ENCODE measurements at regions not wholly inside any gene's neighbourhood (a gene's known extent, or its start where the extent isn't known, plus 50 kb on each side); places are given as distances from the start of the nearest gene placed in this dataset.

- in situ Hi-C loops (cut with MboI; ENCODE audit: low pct_ligation_motif_present in 1 of 4, low pct_unique_long_range_greater_than_20kb in 1 of 4, low sequenced_read_pairs in 3 of 4): no loop called here
- 50% methylated on average over 1 of the region's 1 CpG; no CpG with 5 or more reads in 1 of the 2 donors for WGBS, 2 donors (ENCODE audit: low coverage in 1 of 2)
- no peak for TF ChIP-seq CTCF (IDR thresholded peaks at IDR 0.05)
- no peak for TF ChIP-seq POLR2A (IDR thresholded peaks at IDR 0.05)
- no peak for TF ChIP-seq EP300 (IDR thresholded peaks at IDR 0.05; ENCODE audit: low read depth)
- TF ChIP-seq POLR2AphosphoS5 (IDR thresholded peaks at IDR 0.05): no peak
These were observed 117.4 kb downstream of the DMRTA2 start for GRCh38 chr1:50305808-50306207.

GRCh38 chr1:50300297-50300696 is 122.9 kb downstream of the DMRTA2 start:
- intact Hi-C loops (cut with DNase I; ENCODE audit: low total_unique reads): no loop called here
- Histone ChIP-seq H3K4me3 (no peak overlapping the region), H3K27ac (no peak overlapping the region), H3K9me3 (no peaks in the 10 kb centered on the region), H3K27me3 (no peaks in the 10 kb centered on the region), H3K36me3 (no peaks in the 10 kb centered on the region), H3K4me1 (no peaks in the 10 kb centered on the region)
- WGBS, 2 donors (ENCODE audit: low coverage in 1 of 2): 70 to 75% methylated on average over 3 to 4 of the region's 4 CpGs
- no peak for DNase-seq
- in situ Hi-C loops (cut with MboI; ENCODE audit: low pct_ligation_motif_present in 1 of 4, low pct_unique_long_range_greater_than_20kb in 1 of 4, low sequenced_read_pairs in 3 of 4): no loop called here
- TF ChIP-seq CTCF (IDR thresholded peaks at IDR 0.05): no peak
- no peak for TF ChIP-seq POLR2AphosphoS5 (IDR thresholded peaks at IDR 0.05)
- TF ChIP-seq POLR2A (IDR thresholded peaks at IDR 0.05): no peak
- TF ChIP-seq EP300 (IDR thresholded peaks at IDR 0.05; ENCODE audit: low read depth): no peak

More at GRCh38 chr1:50305808-50306207, 117.4 kb downstream of the DMRTA2 start:
- Histone ChIP-seq H3K4me3 (no peak overlapping the region), H3K9me3 (no peaks in the 10 kb centered on the region), H3K27me3 (no peaks in the 10 kb centered on the region), H3K36me3 (no peaks in the 10 kb centered on the region), H3K27ac (no peak overlapping the region), H3K4me1 (no peaks in the 10 kb centered on the region)
- intact Hi-C loops (cut with DNase I; ENCODE audit: low total_unique reads): no loop called here
- no peak for DNase-seq

- H3K9me3 ChIP-seq: no peaks in the 10 kb centered on the region
- H3K27ac ChIP-seq: no peak overlapping the region
- H3K36me3 ChIP-seq: no peaks in the 10 kb centered on the region
- H3K27me3 ChIP-seq: no peaks in the 10 kb centered on the region
- no peak overlapping the region for H3K4me3 ChIP-seq
- no peak for DNase-seq
- in situ Hi-C loops (cut with MboI; ENCODE audit: low pct_ligation_motif_present in 1 of 4, low pct_unique_long_range_greater_than_20kb in 1 of 4, low sequenced_read_pairs in 3 of 4): no loop called here
- no peaks in the 10 kb centered on the region for H3K4me1 ChIP-seq
- no peak for TF ChIP-seq EP300 (IDR thresholded peaks at IDR 0.05; ENCODE audit: low read depth)
- no peak for TF ChIP-seq CTCF (IDR thresholded peaks at IDR 0.05)
- TF ChIP-seq POLR2A (IDR thresholded peaks at IDR 0.05): no peak
- TF ChIP-seq POLR2AphosphoS5 (IDR thresholded peaks at IDR 0.05): no peak
- WGBS, 2 donors (ENCODE audit: low coverage in 1 of 2): 77 to 100% methylated on average over 1 to 5 of the region's 5 CpGs
- intact Hi-C loops (cut with DNase I; ENCODE audit: low total_unique reads): no loop called here
These were observed 127.7 kb downstream of the DMRTA2 start for GRCh38 chr1:50295566-50295965.

GRCh38 chr1:50292276-50292675 is 131.0 kb downstream of the DMRTA2 start:
- Histone ChIP-seq H3K27me3 (no peaks in the 10 kb centered on the region), H3K36me3 (no peaks in the 10 kb centered on the region), H3K4me1 (no peaks in the 10 kb centered on the region), H3K4me3 (no peak overlapping the region), H3K9me3 (no peaks in the 10 kb centered on the region), H3K27ac (no peak overlapping the region)
- intact Hi-C loops (cut with DNase I; ENCODE audit: low total_unique reads): no loop called here
- in situ Hi-C loops (cut with MboI; ENCODE audit: low pct_ligation_motif_present in 1 of 4, low pct_unique_long_range_greater_than_20kb in 1 of 4, low sequenced_read_pairs in 3 of 4): no loop called here
- 72% methylated on average over 9 of the region's 9 CpGs; no CpG with 5 or more reads in 1 of the 2 donors for WGBS, 2 donors (ENCODE audit: low coverage in 1 of 2)
- no peak for TF ChIP-seq CTCF (IDR thresholded peaks at IDR 0.05)
- TF ChIP-seq POLR2AphosphoS5 (IDR thresholded peaks at IDR 0.05): no peak
- no peak for DNase-seq
